ENCODE measurements at regions not wholly inside any gene's neighbourhood (a gene's known extent, or its start where the extent isn't known, plus 50 kb on each side); places are given as distances from the start of the nearest gene placed in this dataset.
"Not testable (repeated sequence)": the region's sequence is repeated elsewhere in the genome, so short reads cannot be mapped to it uniquely, and the experiment has no call there.

- no peak for DNase-seq
Observed at GRCh38 chr5:103425686-103426454, 136.7 kb downstream of the NUDT12 start.

- DNase-seq, result no peak
Observed at GRCh38 chr5:103424453-103425205, 138.0 kb downstream of the NUDT12 start.

GRCh38 chr5:103424026-103424425, 138.6 kb downstream of the NUDT12 start:
- DNase-seq, result no peak

GRCh38 chr5:103422756-103423155, 139.8 kb downstream of the NUDT12 start:
- no peak for DNase-seq

- no peak for DNase-seq
Observed at GRCh38 chr5:103414604-103415003, 148.0 kb downstream of the NUDT12 start.

GRCh38 chr5:103411711-103412110, 150.9 kb downstream of the NUDT12 start:
- DNase-seq, result no peak

GRCh38 chr5:103410172-103410571, 151.6 kb downstream of the MACIR start:
- DNase-seq, result no peak

- DNase-seq, result no peak
Observed at GRCh38 chr5:103409013-103409670, 150.6 kb downstream of the MACIR start.

- DNase-seq, result no peak
Observed at GRCh38 chr5:103408408-103408807, 149.8 kb downstream of the MACIR start.

- DNase-seq, result no peak
Observed at GRCh38 chr5:103407402-103407801, 148.8 kb downstream of the MACIR start.

GRCh38 chr5:103404483-103404882, 145.9 kb downstream of the MACIR start:
- no peak for DNase-seq

- no peak for DNase-seq
Observed at GRCh38 chr5:103402851-103403250, 144.3 kb downstream of the MACIR start.

- no peak for DNase-seq
Observed at GRCh38 chr5:103397739-103398581, 139.4 kb downstream of the MACIR start.

- no peak for DNase-seq
Observed at GRCh38 chr5:103394676-103395075, 136.1 kb downstream of the MACIR start.

GRCh38 chr5:103393101-103393754, 134.7 kb downstream of the MACIR start:
- no peak for DNase-seq

- no peak for DNase-seq
Observed at GRCh38 chr5:103391659-103392058, 133.1 kb downstream of the MACIR start.

- DNase-seq, result no peak
Observed at GRCh38 chr5:103389846-103390245, 131.3 kb downstream of the MACIR start.

GRCh38 chr5:103389357-103389756, 130.8 kb downstream of the MACIR start:
- no peak for DNase-seq

- no peak for DNase-seq
Observed at GRCh38 chr5:103385722-103386121, 127.2 kb downstream of the MACIR start.

- not testable (repeated sequence) for DNase-seq
Observed at GRCh38 chr5:103377638-103378037, 119.1 kb downstream of the MACIR start.

GRCh38 chr5:103375863-103376591, 117.5 kb downstream of the MACIR start:
- DNase-seq, result no peak

GRCh38 chr5:103375350-103375749, 116.8 kb downstream of the MACIR start:
- no peak for DNase-seq

All from stimulated activated naive CD4-positive, alpha-beta T cell (primary cell).